Smooth muscle cell (in vitro differentiated cells): ENCODE measurements at regions not wholly inside any gene's neighbourhood (a gene's known extent, or its start where the extent isn't known, plus 50 kb on each side); places are given as distances from the start of the nearest gene placed in this dataset.

Experiments used
- DNase-seq: peaks from one replicate; lab custom pipeline; 2025; ENCODE audit not compliant: unreplicated experiment; lab: John Stamatoyannopoulos, UW
- H2AFZ ChIP-seq: fragments of 200-600 bp; sonication (generic); 2 replicates; pipeline ENCODE4 v1.6.0; 2016; ENCODE audit warnings: antibody characterized with exemption, low read depth, mild to moderate bottlenecking
- H3F3A ChIP-seq: fragments of 200-600 bp; sonication (generic); 2 replicates; pipeline ENCODE4 v1.6.0; 2017; ENCODE audit warnings: antibody characterized with exemption, low read depth
- H3K27ac ChIP-seq: fragments of 200-600 bp; sonication (generic); 2 replicates; pipeline ENCODE4 v1.5.1; 2016; ENCODE audit warnings: low read depth, mild to moderate bottlenecking
- H3K27me3 ChIP-seq: fragments of 200-600 bp; sonication (generic); 2 replicates; pipeline ENCODE4 v1.6.1; 2016; ENCODE audit warnings: low read depth, mild to moderate bottlenecking
- H3K36me3 ChIP-seq: fragments of 200-600 bp; sonication (generic); 2 replicates; pipeline ENCODE4 v1.5.1; 2016; ENCODE audit warnings: low read depth
- H3K4me1 ChIP-seq: fragments of 200-600 bp; sonication (generic); 2 replicates; pipeline ENCODE4 v1.5.1; 2016; ENCODE audit warnings: low read depth
- H3K4me2 ChIP-seq: fragments of 200-600 bp; sonication (generic); 2 replicates; pipeline ENCODE4 v1.6.0; 2016; ENCODE audit warnings: mild to moderate bottlenecking
- H3K4me3 ChIP-seq: fragments of 200-600 bp; sonication (generic); 2 replicates; pipeline ENCODE4 v1.5.1; 2016; ENCODE audit warnings: mild to moderate bottlenecking
- H3K79me2 ChIP-seq: fragments of 200-600 bp; sonication (generic); 2 replicates; pipeline ENCODE4 v1.6.0; 2016; ENCODE audit warnings: low read depth, mild to moderate bottlenecking
- H3K9ac ChIP-seq: fragments of 200-600 bp; sonication (generic); 2 replicates; pipeline ENCODE4 v1.6.0; 2016; ENCODE audit warnings: low read depth
- H3K9me3 ChIP-seq: fragments of 200-600 bp; sonication (generic); replicated peaks from 2 replicates; pipeline ENCODE4 v1.5.1; 2016; ENCODE audit warnings: low read depth
- H4K20me1 ChIP-seq: fragments of 200-600 bp; sonication (generic); 2 replicates; pipeline ENCODE4 v1.6.0; 2016; ENCODE audit warnings: low read depth
- WGBS: methylation state at CpG from one replicate; pipeline ENCODE4 v1.1.7; 2016; ENCODE audit warnings: low lambda C conversion rate; 5-methylcytosine and 5-hydroxymethylcytosine counted together
- TF ChIP-seq, protein P1 (sequence below): fragments of 200-600 bp; sonication (generic); IDR thresholded peaks from 2 replicates; pipeline ENCODE4 v1.5.1; 2017; ENCODE audit warnings: borderline replicate concordance, mild to moderate bottlenecking, antibody characterized with exemption; ENCODE audit not compliant: insufficient read depth, poor library complexity, severe bottlenecking

DNA sequence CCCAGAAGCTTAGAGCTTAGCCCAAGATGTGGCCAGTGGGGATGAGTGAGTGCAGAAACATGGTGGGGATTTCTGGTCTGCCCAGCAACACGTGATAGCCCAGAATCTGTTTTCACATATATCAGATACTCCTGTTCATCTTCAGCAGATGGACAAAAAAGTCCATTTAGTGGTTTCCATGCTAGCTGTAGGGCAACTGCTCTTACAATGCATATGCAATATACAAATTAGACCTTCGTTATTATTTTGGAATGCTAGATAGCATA, 96.9 kb upstream of the SGIP1 start:
- Histone ChIP-seq H3K4me1 (no peaks in the 10 kb centered on the region), H3K79me2 (no peaks in the 10 kb centered on the region), H3K9ac (no peak overlapping the region), H4K20me1 (no peaks in the 10 kb centered on the region), H3F3A (no peaks in the 10 kb centered on the region), H2AFZ (no peak overlapping the region), H3K27me3 (no peaks in the 10 kb centered on the region), H3K27ac (no peak overlapping the region), H3K4me2 (no peak overlapping the region), H3K36me3 (no peaks in the 10 kb centered on the region), H3K9me3 (no peaks in the 10 kb centered on the region), H3K4me3 (no peak overlapping the region)
- DNase-seq = no peak
- TF ChIP-seq, protein P1, sequence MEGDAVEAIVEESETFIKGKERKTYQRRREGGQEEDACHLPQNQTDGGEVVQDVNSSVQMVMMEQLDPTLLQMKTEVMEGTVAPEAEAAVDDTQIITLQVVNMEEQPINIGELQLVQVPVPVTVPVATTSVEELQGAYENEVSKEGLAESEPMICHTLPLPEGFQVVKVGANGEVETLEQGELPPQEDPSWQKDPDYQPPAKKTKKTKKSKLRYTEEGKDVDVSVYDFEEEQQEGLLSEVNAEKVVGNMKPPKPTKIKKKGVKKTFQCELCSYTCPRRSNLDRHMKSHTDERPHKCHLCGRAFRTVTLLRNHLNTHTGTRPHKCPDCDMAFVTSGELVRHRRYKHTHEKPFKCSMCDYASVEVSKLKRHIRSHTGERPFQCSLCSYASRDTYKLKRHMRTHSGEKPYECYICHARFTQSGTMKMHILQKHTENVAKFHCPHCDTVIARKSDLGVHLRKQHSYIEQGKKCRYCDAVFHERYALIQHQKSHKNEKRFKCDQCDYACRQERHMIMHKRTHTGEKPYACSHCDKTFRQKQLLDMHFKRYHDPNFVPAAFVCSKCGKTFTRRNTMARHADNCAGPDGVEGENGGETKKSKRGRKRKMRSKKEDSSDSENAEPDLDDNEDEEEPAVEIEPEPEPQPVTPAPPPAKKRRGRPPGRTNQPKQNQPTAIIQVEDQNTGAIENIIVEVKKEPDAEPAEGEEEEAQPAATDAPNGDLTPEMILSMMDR = no peak
- WGBS = 86% methylated on average over 2 of the region's 2 CpGs

DNA sequence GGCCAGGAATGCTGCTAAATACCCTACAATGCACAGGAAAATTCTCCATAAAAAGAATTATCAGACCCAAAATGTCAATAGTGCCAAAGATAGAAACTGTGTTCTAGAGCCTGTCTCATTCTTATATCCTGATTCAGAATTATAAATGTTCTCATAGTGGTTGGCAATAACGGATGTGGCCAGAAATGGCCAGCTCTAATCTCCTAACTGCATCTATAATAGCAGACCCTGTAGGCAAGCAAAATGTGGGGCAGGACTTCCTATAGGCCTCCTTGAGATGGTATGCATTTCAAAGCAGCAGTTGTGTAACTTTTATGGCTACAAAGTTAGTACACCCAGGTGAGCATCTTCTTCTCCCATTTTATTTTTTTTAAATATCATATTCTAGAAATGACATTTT, 95.9 kb upstream of the SGIP1 start:
- DNase-seq = no peak
- Histone ChIP-seq H2AFZ (no peak overlapping the region), H4K20me1 (no peaks in the 10 kb centered on the region), H3K79me2 (no peaks in the 10 kb centered on the region), H3K9me3 (no peaks in the 10 kb centered on the region), H3K27me3 (no peaks in the 10 kb centered on the region), H3F3A (no peaks in the 10 kb centered on the region), H3K27ac (no peak overlapping the region), H3K4me3 (no peak overlapping the region), H3K9ac (no peak overlapping the region), H3K4me2 (no peak overlapping the region), H3K36me3 (no peaks in the 10 kb centered on the region), H3K4me1 (no peaks in the 10 kb centered on the region)
- WGBS = 90% methylated on average over 1 of the region's 1 CpG
- TF ChIP-seq, protein P1 = no peak

DNA sequence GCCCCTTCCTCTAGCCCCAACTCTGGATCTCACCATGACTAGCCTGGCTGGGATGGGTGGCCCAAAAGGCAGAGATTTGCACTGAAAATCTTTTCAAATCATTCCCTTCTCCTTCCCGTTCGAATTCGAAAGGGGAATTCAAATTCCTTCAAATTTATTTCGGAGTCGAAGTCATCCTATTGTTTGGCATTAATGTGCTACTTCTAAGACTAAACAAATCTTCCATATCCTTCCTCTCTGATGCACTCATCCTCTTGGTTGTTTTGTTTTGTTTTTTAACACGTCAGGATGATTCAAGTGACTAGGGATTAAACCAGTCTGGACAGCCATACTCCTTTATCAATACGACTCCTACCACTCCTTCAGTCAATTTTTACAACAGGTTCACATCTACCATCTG, 95.5 kb upstream of the SGIP1 start:
- DNase-seq = no peak
- TF ChIP-seq, protein P1 = no peak
- WGBS = 73% methylated on average over 7 of the region's 7 CpGs
- Histone ChIP-seq H3K27ac (no peak overlapping the region), H3K4me3 (no peak overlapping the region), H3K9ac (no peak overlapping the region), H3K4me1 (no peaks in the 10 kb centered on the region), H3K9me3 (no peaks in the 10 kb centered on the region), H3K27me3 (no peaks in the 10 kb centered on the region), H4K20me1 (no peaks in the 10 kb centered on the region), H3K36me3 (no peaks in the 10 kb centered on the region), H2AFZ (no peak overlapping the region), H3K79me2 (no peaks in the 10 kb centered on the region), H3F3A (no peaks in the 10 kb centered on the region), H3K4me2 (no peak overlapping the region)

DNA sequence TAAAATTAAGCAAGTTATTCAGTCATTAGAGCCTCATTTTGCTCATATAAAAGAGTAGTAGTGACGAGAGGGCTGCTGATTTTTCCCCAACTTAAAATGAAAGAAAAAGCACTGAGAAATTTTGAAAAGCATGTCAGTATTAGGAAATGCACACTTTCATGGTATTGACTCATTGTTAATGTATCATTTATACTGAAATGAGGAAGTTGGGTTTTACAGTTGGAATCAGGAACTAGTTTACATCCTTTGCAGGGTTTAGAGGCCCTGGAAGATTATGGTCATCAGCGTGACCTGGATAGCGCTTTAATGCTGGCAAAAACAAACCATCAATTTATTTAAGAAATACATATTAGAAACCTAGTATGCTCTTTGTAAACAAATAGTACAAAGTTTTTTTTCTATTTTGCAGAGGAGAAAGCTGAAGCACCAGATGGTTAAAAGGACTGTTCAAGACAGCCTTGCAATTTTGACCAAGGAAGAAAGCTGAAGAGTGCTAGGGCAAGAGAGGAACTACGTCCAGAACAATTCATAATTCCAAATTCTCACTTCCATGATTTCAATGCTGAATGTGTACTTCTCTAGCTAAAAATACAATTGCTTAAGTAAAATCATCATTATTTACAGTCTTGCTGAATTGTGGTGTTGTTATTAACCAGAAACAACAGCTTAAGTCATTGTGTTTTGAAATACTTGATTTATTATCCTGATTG, 94.8 kb upstream of the SGIP1 start:
- Histone ChIP-seq H3K4me2 (no peak overlapping the region), H3K9ac (no peak overlapping the region), H3K4me3 (no peak overlapping the region)

More for the DNA sequence above, 94.8 kb upstream of the SGIP1 start:
- no peaks in the 10 kb centered on the region for H3K4me1 ChIP-seq
- H3F3A ChIP-seq = no peaks in the 10 kb centered on the region
- no peaks in the 10 kb centered on the region for H3K9me3 ChIP-seq
- no peak for DNase-seq
- no peaks in the 10 kb centered on the region for H3K79me2 ChIP-seq
- no peaks in the 10 kb centered on the region for H3K36me3 ChIP-seq
- no peak overlapping the region for H3K27ac ChIP-seq
- no peak overlapping the region for H2AFZ ChIP-seq
- no peaks in the 10 kb centered on the region for H3K27me3 ChIP-seq
- H4K20me1 ChIP-seq = no peaks in the 10 kb centered on the region
- 82% methylated on average over 4 of the region's 4 CpGs for WGBS
- TF ChIP-seq, protein P1 = no peak
